HG02943 (cell line): ENCODE measurements at regions not wholly inside any gene's neighbourhood (a gene's known extent, or its start where the extent isn't known, plus 50 kb on each side); places are given as distances from the start of the nearest gene placed in this dataset.
"Not testable (repeated sequence)": the region's sequence is repeated elsewhere in the genome, so short reads cannot be mapped to it uniquely, and the experiment has no call there.

ENCODE experiments used
- ATAC-seq: cut with Tn5 transposase; IDR thresholded peaks from one replicate; pipeline ENCODE4 v1.9.1; 2021; ENCODE audit warnings: mild to moderate bottlenecking, low read depth, moderate library complexity; ENCODE audit not compliant: unreplicated experiment

DNA sequence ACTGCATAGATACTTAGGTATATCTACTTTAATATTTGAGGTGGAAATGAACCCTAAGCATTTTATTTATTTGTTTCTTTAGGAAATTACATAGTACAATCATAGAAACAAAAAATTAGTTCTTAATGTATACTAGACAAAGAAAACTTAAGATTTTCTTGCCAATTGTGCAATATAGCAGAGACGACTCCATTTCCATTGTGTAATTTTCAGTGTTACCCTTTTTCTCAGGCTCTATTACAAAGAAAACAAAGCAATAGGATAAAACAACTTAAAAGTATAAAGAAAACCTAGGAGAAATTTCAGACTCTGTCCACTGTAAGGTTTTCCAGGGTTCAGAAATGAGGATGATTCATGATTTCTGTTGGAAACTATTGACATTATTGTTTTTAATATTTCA, 89.0 kb upstream of the SERTAD2 start:
- ATAC-seq: no peak

DNA sequence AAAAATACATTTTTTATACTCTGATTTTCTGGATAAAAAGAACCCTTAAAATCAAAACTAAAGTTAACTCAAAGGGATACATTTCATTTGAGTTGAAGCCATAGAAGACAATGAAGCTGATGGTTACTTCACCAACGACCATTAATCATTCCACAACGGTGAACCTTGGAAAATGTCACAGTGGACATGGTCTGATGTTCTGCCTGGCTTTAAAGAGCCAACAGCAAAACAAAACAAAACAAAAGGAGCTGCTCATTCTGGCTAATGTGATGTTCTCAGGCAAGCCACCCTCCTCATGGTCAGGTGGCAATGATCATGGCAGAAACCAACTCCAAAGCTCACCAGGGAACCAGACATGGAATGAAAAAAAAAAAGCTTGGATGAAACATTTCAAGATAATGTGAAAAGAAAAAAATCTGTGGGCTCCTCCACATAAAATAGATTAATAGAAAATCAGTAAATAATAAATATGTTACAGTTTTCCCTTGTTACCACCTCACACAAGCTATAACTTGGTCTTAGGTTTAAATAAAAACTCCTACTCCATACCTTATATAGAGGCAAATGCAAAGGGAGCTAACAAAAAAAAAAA, 90.1 kb upstream of the SERTAD2 start:
- ATAC-seq: no peak

DNA sequence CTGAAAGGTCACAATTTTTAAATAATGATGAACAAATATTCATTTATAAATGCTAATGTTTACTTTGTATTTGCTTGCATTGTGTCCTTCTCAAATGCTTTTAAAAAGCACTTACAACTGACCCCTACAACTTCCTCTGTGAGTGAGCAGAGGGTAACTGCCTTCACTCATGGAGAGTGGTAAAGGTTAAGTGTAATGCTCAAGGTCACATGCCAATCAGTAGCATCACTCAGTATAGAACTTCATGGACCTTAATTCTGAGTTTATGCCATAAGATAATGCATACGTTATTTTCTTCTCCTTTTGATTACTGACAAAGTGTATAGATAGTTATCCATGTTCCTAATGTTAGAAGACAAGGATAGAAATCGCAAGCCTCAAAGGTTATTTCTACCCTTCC, 91.8 kb upstream of the SERTAD2 start:
- no peak for ATAC-seq

DNA sequence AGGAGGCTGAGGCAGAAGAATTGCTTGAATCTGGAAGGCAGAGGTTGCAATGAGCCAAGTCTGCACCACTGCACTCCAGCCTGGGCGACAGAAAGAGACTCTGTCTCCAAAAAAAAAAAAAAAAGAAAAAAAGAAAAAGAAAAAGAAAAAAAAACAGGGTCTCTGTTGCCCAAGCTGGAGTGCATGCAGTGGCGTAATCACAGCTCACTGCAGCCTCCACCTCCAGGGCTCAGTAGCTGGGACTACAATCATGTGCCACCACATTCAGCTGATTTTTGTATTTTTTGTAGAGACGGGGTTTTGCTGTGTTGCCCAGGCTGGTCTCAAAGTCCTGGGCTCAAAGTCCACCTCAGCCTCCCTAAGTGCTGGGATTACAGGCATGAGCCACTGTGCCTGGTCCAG, 94.0 kb upstream of the SERTAD2 start:
- not testable (repeated sequence) for ATAC-seq

DNA sequence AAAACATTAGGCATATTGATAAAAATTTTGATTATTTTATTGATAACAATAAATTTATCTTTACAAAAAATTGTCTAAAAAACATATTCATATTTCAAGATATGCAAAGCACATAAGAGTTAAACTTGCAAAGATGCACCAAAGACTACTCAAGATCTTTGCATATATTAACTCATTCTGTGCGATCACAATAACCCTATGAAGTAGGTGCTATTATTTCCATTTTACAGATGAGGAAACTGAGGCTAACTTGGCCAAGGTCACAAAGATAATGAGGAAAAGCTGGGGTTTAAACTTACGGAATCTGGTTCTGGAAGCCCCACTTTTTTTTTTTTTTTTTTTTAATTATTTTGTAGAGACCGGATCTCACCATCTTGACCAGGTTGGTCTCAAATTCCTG, 94.4 kb upstream of the SERTAD2 start:
- ATAC-seq: no peak

DNA sequence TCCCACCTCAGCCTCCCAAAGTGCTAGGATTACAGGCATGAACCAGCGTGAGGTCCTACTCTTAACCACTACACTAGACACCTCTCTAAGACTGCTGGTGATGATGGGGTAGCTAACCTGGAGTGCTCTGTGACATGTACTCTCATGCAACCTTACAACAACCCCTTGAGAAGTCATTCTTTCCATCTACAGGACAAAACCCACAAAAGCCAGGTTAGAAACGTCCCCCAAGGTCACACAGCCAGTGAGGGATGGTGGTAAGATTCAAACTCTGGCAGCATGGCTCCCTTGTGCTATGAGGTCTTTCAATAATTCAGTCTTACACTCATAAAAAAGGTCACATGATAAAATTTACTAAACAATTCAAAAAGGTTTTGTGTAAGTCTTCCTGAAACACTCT, 94.8 kb upstream of the SERTAD2 start:
- no peak for ATAC-seq

DNA sequence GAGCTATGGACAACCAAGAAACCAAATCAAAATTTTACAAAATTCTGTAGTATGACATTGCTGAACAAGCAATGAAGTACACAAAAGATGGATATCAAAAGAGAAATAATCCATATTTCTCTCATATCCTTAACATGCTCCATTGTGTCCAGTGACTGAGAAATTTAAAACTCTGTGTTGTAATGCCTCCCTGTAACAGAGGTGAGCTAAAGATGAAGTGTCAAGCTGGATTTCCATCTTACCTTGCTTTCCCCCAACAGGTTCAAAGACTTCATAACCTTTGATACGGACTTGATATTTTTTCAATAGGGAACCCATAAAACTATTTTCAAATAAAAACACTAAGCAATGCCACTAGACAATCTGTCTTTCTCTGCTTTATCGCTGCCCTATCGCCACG, 95.7 kb upstream of the SERTAD2 start:
- no peak for ATAC-seq

DNA sequence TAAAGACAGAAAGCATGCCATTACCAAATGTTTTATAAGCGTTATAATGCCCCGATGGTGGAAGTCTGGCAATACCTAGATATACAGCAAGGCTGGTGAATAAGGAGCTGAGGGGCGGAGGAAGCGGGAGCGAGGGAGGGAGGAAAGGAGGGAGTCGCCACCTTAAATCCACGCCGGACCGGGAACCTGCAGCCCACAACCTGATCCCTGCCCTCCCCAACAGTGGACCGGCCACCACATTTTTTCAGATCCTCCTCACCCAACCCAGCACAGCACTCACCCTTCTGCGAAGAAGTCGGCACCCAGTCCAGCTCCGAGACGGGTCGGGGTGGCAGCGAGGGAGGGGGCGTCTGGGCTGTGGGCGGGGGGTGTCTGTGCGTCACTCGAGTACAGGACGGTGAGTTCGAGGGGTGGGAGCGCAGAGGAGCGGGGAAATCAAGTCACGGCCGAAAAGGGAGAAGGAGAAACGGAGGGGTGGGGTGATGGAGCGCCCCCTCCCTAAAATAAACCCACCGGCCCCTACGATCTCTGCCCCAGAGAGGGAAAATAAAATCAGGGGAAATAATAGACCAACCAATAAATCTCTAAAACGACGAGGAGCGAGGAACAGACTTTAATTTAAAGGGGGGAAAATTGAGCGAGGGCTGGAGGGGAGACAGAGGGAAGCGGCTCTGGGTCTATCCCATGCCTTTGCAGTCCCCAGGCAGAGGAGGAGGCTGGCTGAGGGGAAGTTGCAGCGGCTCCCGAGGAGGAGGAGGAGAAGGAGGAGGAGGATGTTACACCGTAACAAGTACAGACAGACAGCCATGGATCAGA, 96.5 kb upstream of the SERTAD2 start:
- ATAC-seq: no peak

DNA sequence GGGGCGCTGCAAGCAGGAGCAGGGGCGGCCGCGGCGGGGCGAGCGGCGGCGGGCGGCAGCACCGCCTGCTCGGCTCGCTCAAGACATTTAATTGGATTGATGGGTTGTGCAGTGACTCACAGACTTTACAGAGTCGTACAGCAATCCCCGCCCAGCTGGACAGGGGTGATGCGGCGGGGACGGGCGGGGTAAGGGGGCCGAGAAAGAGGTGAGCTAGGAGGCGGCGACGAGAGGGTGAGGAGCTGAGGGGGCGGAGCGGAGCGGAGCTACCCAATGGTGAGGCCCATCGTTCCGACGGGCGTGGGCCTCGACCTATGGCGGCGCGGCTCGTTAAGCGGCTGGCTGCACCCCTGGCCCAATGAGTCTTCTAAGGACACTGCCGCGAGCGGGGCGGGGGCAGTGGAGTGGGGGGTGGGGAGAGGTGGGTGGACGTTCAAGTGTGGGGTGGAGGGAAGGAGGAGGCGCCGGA, 97.1 kb upstream of the SERTAD2 start:
- ATAC-seq: peak; percentile 82

DNA sequence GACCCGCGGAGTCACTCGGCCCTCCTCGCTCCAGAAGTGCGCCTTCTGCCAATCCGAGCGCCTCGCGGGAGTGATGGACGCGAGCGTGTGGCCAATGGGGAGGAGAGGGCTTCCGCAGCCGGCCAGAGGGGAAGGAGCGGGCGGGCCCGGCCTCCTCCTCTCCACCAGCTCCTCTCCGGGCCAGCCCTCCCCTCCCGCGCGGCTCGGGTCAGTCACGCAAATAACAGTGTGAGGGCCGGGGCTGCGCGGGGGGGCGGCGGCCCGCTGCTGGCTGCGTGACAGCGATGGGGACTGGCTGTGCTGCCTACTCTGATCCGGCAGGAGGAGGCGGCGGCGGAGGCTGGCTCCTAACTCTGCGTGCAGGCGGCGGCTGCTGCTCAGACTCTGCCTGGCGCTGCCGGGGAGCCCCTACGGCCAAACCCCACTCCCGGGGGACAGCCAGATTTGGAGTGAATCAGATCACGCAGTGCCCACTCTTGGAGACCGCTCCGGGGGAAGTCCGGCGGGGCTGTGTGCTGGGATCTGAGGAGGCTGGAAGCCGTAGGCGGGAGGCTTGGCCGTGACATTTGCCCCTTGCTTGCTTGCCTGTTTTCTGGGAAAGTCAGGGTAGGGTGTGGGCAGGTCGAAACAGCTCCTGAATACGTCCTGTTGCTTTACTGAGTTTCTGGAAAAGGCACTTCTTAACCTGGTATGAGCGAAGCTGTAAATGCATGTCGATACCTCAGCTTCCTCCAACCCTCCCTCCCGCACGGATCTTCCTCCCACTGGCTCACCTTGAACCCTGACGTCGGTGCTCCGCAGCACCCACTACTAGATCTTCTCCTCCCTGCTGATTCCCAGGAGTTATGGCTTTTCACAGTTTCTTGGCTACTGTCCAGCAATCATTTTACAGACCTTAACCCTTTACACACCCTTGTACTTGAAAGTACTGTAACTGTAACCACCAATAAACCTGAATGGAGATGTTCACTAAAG, 97.9 kb upstream of the SERTAD2 start:
- peak; percentile 78 for ATAC-seq

DNA sequence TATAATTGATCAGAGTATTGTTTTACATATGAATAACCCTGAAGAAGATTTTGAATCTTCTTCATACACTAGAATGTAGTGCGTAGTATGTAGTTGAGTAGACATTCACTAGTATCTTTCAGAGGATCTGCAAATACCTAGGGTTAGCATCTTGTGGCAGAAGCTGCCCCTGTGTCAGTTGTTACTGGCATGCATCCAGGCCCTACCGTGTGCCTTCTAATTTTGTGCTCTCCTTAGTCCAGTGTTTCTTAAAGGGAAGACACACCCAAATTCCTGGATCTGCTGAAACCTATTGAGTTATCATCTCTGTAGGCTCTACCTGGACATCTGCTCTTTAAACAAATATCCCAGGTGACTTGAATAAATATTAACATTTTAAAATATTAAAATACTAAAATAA, 99.7 kb upstream of the SERTAD2 start:
- ATAC-seq: no peak

DNA sequence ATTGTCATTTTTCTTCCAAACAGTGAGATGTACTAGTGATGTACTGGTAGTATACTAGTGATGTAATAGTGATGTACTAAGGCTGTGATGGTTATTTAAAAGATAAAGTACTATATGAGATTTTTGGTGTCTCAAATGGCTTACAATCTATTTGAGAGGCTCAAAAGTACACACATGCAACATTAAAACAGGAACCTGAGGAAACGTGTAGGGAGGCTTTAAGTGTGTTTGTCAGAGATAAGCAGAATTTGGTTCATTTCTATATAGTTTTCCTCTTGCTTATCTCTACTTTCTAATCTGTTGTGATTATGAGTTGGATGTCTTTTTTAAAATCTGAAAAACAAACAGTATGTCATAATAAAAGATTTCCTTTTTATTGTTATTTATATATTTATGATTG, 100.9 kb upstream of the SERTAD2 start:
- no peak for ATAC-seq

DNA sequence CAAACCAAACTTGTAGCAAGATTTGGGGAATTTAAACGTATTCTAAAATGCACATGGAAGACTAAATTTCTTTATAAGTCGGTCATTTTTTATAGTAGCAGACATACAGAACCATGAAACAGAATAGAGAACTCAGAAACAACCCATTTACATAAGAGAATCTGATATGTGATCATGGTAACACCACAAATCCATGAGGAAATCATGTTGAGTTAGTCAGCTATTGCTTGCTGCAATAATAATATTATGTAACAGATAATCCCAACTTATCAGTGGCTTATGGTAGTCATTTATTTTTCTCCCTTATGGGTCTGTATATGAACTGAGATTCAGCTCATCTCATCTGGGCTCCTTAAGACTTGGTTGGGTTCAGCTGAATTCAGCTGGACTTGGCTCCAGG, 103.4 kb upstream of the SERTAD2 start:
- no peak for ATAC-seq

DNA sequence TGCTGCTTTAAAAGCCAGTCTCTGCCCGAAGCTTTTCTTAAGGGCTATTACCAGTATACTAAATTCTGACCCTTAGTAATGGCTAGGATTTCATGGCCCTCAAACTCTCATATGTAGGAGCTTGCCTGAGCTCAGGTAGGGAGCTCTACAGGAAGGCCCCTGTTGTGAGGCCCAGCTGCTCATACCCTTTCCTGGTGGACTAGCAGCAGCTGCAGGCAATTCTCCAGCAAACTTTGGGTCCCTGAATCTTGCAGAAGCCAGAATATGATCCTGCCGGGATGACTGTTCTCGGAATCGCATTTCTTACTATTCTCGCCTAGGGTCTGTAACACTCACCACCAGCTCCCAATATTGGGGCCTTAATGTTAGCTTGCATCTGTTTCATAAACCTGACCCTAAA, 106.4 kb upstream of the SERTAD2 start:
- ATAC-seq: no peak

DNA sequence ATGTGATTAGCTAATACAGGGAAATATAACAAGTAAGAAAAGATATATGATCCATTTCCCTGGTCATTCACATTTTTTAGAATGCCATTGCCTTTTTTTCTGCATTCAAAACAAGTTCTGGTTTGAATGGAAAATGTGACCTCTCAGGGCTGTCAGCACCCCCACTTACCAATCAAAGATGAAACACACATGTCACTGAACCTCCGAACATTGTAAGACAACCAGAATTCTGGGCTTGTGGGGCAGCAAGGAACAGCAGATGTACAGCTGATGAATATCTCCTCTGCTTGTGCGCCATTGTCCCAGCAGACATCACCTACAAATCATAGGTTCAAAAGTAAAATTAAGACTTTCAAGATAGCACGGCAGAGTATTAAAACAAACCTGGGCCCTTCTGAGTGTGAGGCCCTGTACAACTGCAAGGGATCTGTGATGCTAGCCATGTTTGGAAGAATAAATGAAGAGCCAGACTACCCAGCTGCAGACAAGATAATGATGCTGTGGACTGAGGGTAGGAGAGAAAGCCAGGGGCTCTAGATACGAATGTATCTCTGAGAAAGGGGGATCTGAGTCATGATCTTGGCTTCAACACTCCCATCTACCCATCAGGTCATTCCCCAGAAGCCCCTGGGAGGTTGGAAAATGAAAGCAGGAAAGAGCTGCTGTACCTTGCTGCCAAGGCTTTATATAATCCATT, 108.7 kb upstream of the SERTAD2 start:
- ATAC-seq: no peak

DNA sequence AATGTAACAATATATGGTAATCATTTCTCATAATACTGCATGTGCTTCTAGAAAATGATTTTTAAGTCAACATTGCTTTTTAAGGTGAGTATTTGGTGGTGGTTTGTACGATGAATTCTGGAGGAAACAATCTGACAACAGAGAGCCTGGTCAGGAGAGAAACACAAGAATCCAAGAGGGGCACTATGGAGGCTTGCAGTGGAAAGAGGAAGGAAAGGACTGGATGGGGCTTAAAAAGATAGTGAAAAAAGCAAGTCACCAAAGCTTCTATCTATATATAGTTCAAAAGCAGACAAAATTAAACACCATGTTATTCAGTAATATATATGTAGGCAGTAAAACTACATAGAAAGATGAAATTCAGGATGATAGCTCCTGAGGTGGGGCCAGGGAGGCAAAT, 109.4 kb upstream of the SERTAD2 start:
- no peak for ATAC-seq

DNA sequence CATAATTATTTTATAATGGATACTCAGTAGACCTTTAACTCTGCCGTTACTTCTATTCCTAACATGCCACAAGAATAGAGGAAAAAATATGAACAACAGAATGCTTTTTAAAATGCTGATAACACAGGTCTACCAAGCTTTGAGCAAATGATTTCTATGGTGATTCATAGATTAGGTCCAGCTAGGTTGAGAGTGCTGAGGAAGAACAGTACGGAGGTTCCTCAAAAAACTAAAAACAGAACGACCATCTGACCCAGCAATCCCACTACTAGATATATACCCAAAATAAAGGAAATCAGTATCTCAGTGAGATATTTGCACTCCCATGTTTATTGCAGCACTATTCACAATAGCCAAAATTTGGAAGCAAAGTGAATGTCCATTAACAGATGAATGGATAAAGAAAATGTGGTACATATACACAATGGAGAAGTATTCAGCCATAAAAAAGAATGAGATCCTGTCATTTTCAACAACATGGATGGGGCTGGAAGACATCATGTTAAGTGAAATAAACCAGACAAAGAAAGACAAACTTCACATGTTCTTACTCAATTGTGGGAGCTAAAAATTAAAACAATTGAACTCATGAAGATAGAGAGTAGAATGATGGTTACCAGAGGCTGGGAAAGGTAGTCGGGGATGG, 111.6 kb upstream of the SERTAD2 start:
- no peak for ATAC-seq

DNA sequence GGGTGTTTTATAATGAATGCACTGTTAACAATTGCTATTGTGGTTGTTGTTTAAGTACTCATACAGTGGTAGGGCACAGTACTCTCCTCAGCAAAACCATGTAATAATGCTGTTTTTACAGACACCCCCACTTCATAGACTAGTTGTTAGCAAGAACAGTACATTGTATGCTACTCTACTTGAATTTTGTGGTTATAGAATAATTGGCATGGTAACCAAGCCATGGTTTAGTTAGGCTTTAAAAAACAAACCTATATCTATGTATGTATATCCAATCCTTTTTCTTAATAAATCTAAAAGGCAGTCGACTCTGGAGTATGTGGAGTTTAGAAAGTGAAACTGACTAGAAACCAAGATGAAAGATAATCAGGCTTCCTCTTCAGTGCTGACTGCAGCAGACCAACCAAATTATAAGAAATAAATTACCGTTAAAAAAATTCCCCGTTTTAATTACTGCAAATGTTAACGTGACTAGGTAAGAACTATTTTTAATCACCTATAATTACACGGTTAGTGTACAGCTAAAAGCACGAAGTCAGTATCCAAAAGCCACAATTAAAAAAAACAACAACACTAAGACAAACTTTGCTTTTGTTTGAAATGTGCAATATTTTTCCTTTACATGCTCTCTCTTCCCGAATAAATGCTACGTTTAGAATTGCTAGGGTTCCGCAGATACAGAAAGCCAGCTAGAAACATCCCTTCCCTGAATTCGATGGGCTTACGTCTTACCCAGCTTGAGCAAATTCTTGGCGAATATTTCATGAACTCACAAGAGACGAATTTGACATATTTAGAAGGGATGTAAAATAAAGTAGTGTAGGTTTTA, 113.3 kb upstream of the SERTAD2 start:
- no peak for ATAC-seq
